Activated naive CD4-positive, alpha-beta T cell treated with anti-CD3 and anti-CD28 coated beads, Interleukin-2, amount 50 U/mL, for 16 hours (primary cell): ENCODE measurements at regions not wholly inside any gene's neighbourhood (a gene's known extent, or its start where the extent isn't known, plus 50 kb on each side); places are given as distances from the start of the nearest gene placed in this dataset.

Experiments used
- DNase-seq: peaks from one replicate; pipeline ENCODE4 v3.0.0-alpha.2; 2020

- DNase-seq, result no peak
Measured at GRCh38 chr11:36730761-36731160, 132.7 kb upstream of the RAG2 start.

DNA sequence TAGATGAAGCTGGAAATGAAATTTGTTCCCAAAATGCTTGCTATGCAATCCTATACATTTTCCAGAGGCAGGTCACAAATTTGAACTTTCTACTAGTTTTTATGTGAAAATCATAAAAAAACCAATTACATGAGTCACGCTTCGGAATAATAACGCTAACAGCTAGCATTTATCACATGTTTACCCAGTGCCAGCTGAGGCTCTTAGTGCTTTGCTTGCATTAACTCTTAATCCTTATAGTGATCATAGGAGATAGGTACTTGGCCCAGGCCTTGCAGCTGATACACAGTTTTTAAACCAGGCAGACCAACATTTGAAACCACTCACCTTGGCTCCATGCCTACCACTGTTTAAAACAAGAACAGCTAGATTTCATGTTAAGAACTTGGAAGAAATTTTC is 131.8 kb upstream of the RAG2 start:
- no peak for DNase-seq

GRCh38 chr11:36726420-36726819 is 128.4 kb upstream of the RAG2 start:
- DNase-seq, result no peak

- no peak for DNase-seq
Measured at GRCh38 chr11:36724742-36725385, 126.8 kb upstream of the RAG2 start.

GRCh38 chr11:36722421-36722820 is 124.4 kb upstream of the RAG2 start:
- DNase-seq, result no peak

DNA sequence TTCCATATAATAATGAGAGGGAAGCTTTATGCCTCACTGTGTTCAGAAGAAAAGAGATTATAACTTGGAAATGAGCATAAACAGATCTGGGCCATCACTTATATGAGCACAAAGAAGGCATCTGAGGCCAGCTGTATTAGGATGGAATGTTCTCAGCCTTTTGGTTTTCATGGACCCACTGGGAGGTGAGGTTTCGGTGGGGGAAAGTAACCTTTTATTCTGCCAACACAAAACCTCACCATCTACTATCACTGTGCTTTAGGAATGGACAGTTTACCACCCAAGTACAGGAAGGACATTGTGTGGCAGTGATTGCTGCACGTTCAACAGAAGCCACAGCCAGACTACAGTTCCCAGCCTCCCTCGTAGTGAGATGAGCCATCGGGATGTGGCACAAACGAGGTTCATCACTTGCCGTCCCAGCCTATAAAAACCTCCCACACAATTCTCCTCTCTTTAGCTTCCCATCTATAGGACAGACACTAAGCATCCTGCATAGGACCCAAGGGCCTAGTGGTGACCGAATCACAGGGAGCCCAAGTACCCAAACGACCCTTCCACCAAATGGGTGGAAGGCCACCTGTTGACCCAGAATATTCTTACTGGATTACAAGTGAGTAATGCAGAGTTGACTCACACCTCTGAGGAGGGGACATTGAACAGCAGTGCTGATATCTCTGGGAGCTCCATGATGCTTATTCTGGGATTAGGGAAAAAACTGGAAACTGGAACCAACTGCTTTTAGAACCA is 121.5 kb upstream of the RAG2 start:
- no peak for DNase-seq

DNA sequence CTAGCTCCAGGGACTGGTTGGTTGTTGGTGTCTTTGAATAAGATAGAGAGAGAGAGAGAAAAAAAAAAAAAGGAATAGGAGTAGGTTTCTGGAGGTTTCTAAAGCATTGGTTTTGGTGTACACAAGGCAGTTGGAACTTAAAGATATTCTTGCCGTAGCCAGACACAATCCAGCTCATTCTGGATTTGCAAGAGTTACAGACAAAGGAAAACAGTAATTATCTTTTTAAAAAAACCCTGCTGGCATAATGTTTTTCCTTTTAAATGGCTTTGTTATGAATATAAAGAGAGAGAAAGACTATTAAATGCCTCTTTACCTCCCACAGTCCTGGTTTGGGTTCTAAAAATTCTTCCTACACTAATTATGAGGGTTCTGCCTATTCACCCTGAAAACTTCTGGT is 120.4 kb upstream of the RAG2 start:
- DNase-seq, result no peak

- DNase-seq, result no peak
Measured at GRCh38 chr11:36713715-36714114, 115.7 kb upstream of the RAG2 start.

DNA sequence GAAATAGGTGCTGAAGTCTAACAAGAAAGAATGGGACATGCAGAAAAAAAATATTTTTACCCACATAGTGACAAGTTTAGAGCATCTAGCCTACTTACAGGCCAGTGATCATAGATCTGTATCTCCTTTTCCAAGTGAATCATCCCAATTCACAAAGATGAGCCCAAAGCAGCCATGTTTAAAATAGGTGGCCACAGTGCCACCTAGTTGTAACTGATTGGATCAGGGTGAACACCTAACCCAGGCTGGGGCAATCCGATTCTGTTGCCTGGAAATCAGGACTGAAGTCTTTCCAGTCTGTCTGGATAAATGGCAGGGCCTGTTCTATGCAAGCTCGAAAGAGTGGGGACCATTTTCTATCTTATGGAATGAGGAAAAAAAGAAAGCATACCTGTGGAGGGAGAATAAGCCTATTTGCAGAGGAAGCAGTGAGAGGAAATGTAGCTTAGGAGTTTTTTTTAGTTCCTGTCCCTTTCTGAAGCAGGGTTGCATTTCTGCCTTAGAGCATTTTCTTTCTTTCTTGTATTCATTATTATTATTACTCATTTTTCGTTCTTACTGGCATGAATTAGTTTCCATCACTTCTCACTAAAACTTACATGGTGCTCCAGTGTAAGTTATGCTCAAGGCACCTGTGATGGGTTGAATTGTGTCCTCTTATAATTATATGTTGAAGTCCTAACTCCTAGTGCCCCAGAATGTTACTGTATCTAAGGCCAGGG is 113.2 kb upstream of the RAG2 start:
- DNase-seq, result no peak
